ENCODE measurements at regions not wholly inside any gene's neighbourhood (a gene's known extent, or its start where the extent isn't known, plus 50 kb on each side); places are given as distances from the start of the nearest gene placed in this dataset.
"Not testable (repeated sequence)": the region's sequence is repeated elsewhere in the genome, so short reads cannot be mapped to it uniquely, and the experiment has no call there.

- H3K9me3 ChIP-seq (ENCODE audit: control insufficient read depth, low read depth, low read length); H3K27ac ChIP-seq (ENCODE audit: control insufficient read depth, insufficient read depth, low read length); H3K4me1 ChIP-seq (ENCODE audit: control insufficient read depth, extremely low read depth, insufficient read depth, low read length); FAIRE-seq; H3K4me2 ChIP-seq (ENCODE audit: control insufficient read depth, extremely low read depth, insufficient read depth, low read depth, low read length); dilution Hi-C loops (cut with MboI; ENCODE audit: extremely low pct_ligation_motif_present, low sequenced_read_pairs); H3K9ac ChIP-seq (ENCODE audit: control insufficient read depth, extremely low read depth, insufficient read depth, low read length); H3K36me3 ChIP-seq (ENCODE audit: control insufficient read depth in 2 of 2, extremely low read depth in 1 of 2, insufficient read depth in 2 of 2, low read length in 2 of 2); H3K9me1 ChIP-seq (ENCODE audit: control insufficient read depth, extremely low read depth, insufficient read depth, low read length); H3K4me3 ChIP-seq (ENCODE audit: control insufficient read depth in 2 of 3, extremely low read depth in 1 of 3, insufficient read depth in 2 of 3, low read depth in 1 of 3, low read length in 3 of 3); DNase-seq (ENCODE audit: low read depth, low spot score); H3K79me2 ChIP-seq (ENCODE audit: control insufficient read depth, insufficient read depth, low read length); H3K27me3 ChIP-seq (ENCODE audit: control insufficient read depth, extremely low read depth, insufficient read depth, low read length); H2AFZ ChIP-seq (ENCODE audit: control insufficient read depth, low read length); H4K20me1 ChIP-seq (ENCODE audit: control insufficient read depth, extremely low read depth, insufficient read depth, low read length): not testable (repeated sequence)
Measured at GRCh38 chr7:6882321-6882721, 56.2 kb upstream of the CCZ1B start.

- H2AFZ ChIP-seq (ENCODE audit: control insufficient read depth, low read length); H3K9ac ChIP-seq (ENCODE audit: control insufficient read depth, extremely low read depth, insufficient read depth, low read length); H3K27me3 ChIP-seq (ENCODE audit: control insufficient read depth, extremely low read depth, insufficient read depth, low read length); H3K4me3 ChIP-seq (ENCODE audit: control insufficient read depth in 2 of 3, extremely low read depth in 1 of 3, insufficient read depth in 2 of 3, low read depth in 1 of 3, low read length in 3 of 3); H3K27ac ChIP-seq (ENCODE audit: control insufficient read depth, insufficient read depth, low read length); H3K4me1 ChIP-seq (ENCODE audit: control insufficient read depth, extremely low read depth, insufficient read depth, low read length); H3K9me1 ChIP-seq (ENCODE audit: control insufficient read depth, extremely low read depth, insufficient read depth, low read length); DNase-seq (ENCODE audit: low read depth, low spot score); H4K20me1 ChIP-seq (ENCODE audit: control insufficient read depth, extremely low read depth, insufficient read depth, low read length); H3K4me2 ChIP-seq (ENCODE audit: control insufficient read depth, extremely low read depth, insufficient read depth, low read depth, low read length); H3K36me3 ChIP-seq (ENCODE audit: control insufficient read depth in 2 of 2, extremely low read depth in 1 of 2, insufficient read depth in 2 of 2, low read length in 2 of 2); H3K9me3 ChIP-seq (ENCODE audit: control insufficient read depth, low read depth, low read length); FAIRE-seq; H3K79me2 ChIP-seq (ENCODE audit: control insufficient read depth, insufficient read depth, low read length); dilution Hi-C loops (cut with MboI; ENCODE audit: extremely low pct_ligation_motif_present, low sequenced_read_pairs): not testable (repeated sequence)
Measured at GRCh38 chr7:6883756-6884155, 57.7 kb upstream of the CCZ1B start.

GRCh38 chr7:6886198-6886597 lies 60.1 kb upstream of the CCZ1B start:
- Histone ChIP-seq H4K20me1 (ENCODE audit: control insufficient read depth, extremely low read depth, insufficient read depth, low read length) (no peaks in the 10 kb centered on the region), H3K9me3 (ENCODE audit: control insufficient read depth, low read depth, low read length) (peaks cover 2% of the 10 kb centered on the region), H3K4me1 (ENCODE audit: control insufficient read depth, extremely low read depth, insufficient read depth, low read length) (no peaks in the 10 kb centered on the region), H2AFZ (ENCODE audit: control insufficient read depth, low read length) (no peak overlapping the region), H3K27ac (ENCODE audit: control insufficient read depth, insufficient read depth, low read length) (no peak overlapping the region), H3K4me2 (ENCODE audit: control insufficient read depth, extremely low read depth, insufficient read depth, low read depth, low read length) (no peak overlapping the region), H3K9ac (ENCODE audit: control insufficient read depth, extremely low read depth, insufficient read depth, low read length) (no peak overlapping the region), H3K27me3 (ENCODE audit: control insufficient read depth, extremely low read depth, insufficient read depth, low read length) (no peaks in the 10 kb centered on the region), H3K4me3 (ENCODE audit: control insufficient read depth in 2 of 3, extremely low read depth in 1 of 3, insufficient read depth in 2 of 3, low read depth in 1 of 3, low read length in 3 of 3) (no peak overlapping the region), H3K79me2 (ENCODE audit: control insufficient read depth, insufficient read depth, low read length) (no peaks in the 10 kb centered on the region), H3K9me1 (ENCODE audit: control insufficient read depth, extremely low read depth, insufficient read depth, low read length) (no peaks in the 10 kb centered on the region), H3K36me3 (ENCODE audit: control insufficient read depth in 2 of 2, extremely low read depth in 1 of 2, insufficient read depth in 2 of 2, low read length in 2 of 2) (no peaks in the 10 kb centered on the region)
- DNase-seq (ENCODE audit: low read depth, low spot score), result no peak
- dilution Hi-C loops (cut with MboI; ENCODE audit: extremely low pct_ligation_motif_present, low sequenced_read_pairs), result no loop called here
- FAIRE-seq, result no peak
- TF ChIP-seq CTCF (optimal IDR thresholded peaks at IDR 0.05 in 1 of 3, IDR thresholded peaks at IDR 0.05 in 1 of 3, conservative IDR thresholded peaks at IDR 0.05 in 1 of 3; ENCODE audit: extremely low read depth in 1 of 3, insufficient read depth in 2 of 3, low read length in 3 of 3) (no peak), EZH2 (IDR thresholded peaks at IDR 0.05; ENCODE audit: low read length) (no peak)

- H3K9me1 ChIP-seq (ENCODE audit: control insufficient read depth, extremely low read depth, insufficient read depth, low read length); DNase-seq (ENCODE audit: low read depth, low spot score); FAIRE-seq; H3K9me3 ChIP-seq (ENCODE audit: control insufficient read depth, low read depth, low read length); H3K4me3 ChIP-seq (ENCODE audit: control insufficient read depth in 2 of 3, extremely low read depth in 1 of 3, insufficient read depth in 2 of 3, low read depth in 1 of 3, low read length in 3 of 3); H3K27ac ChIP-seq (ENCODE audit: control insufficient read depth, insufficient read depth, low read length); H3K79me2 ChIP-seq (ENCODE audit: control insufficient read depth, insufficient read depth, low read length); H3K9ac ChIP-seq (ENCODE audit: control insufficient read depth, extremely low read depth, insufficient read depth, low read length); H3K27me3 ChIP-seq (ENCODE audit: control insufficient read depth, extremely low read depth, insufficient read depth, low read length); H3K36me3 ChIP-seq (ENCODE audit: control insufficient read depth in 2 of 2, extremely low read depth in 1 of 2, insufficient read depth in 2 of 2, low read length in 2 of 2); H3K4me1 ChIP-seq (ENCODE audit: control insufficient read depth, extremely low read depth, insufficient read depth, low read length); H4K20me1 ChIP-seq (ENCODE audit: control insufficient read depth, extremely low read depth, insufficient read depth, low read length); H3K4me2 ChIP-seq (ENCODE audit: control insufficient read depth, extremely low read depth, insufficient read depth, low read depth, low read length); dilution Hi-C loops (cut with MboI; ENCODE audit: extremely low pct_ligation_motif_present, low sequenced_read_pairs); H2AFZ ChIP-seq (ENCODE audit: control insufficient read depth, low read length): not testable (repeated sequence)
Measured at GRCh38 chr7:6888267-6889045, 62.4 kb upstream of the CCZ1B start.
